GM21390 (cell line): ENCODE measurements at regions not wholly inside any gene's neighbourhood (a gene's known extent, or its start where the extent isn't known, plus 50 kb on each side); places are given as distances from the start of the nearest gene placed in this dataset.
A peak's percentile ranks its signal among the peaks of the same experiment; 100 is the strongest.

Source experiments
- ATAC-seq: cut with Tn5 transposase; IDR thresholded peaks from one replicate; pipeline ENCODE4 v1.9.1; 2021; ENCODE audit not compliant: unreplicated experiment

- no peak for ATAC-seq
Observed at GRCh38 chr11:109735128-109735527, 313.1 kb downstream of the C11orf87 start.

- ATAC-seq, result no peak
Observed at GRCh38 chr11:109739379-109739778, 317.4 kb downstream of the C11orf87 start.

DNA sequence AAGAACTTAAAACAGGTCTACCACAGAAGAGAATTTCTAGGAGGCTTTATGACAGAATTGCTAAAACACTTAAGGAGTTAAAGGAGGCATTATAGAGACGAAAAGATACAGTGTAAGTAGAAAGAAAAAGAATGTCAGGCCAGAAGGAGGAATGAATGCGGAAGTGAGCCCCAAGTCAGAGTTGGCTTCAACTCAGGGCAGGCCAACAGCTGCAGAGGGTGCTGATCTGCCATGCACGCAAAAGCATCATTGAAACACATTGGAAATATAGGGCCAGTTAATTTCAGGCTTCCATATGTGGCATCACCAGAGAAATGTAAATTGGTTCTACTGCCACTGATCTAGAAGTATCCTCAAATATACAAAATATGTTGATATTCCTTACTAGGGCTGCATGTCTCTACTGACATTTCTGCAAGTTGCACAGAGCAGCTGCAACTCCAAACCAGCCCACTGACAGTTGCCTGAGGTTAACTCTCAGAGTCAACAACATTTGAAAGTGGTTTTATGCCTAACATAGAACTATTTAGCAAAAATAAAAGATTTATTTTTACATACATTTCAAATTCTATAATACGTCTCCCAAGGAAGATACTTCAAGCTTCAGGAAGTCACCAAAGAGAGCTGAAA, 324.1 kb downstream of the C11orf87 start:
- ATAC-seq, result no peak

- no peak for ATAC-seq
Observed at GRCh38 chr11:109747839-109748238, 325.8 kb downstream of the C11orf87 start.

GRCh38 chr11:109749476-109749875, 327.5 kb downstream of the C11orf87 start:
- ATAC-seq, result no peak

GRCh38 chr11:109750964-109751363, 329.0 kb downstream of the C11orf87 start:
- no peak for ATAC-seq

- ATAC-seq, result no peak
Observed at GRCh38 chr11:109752212-109752825, 330.3 kb downstream of the C11orf87 start.

DNA sequence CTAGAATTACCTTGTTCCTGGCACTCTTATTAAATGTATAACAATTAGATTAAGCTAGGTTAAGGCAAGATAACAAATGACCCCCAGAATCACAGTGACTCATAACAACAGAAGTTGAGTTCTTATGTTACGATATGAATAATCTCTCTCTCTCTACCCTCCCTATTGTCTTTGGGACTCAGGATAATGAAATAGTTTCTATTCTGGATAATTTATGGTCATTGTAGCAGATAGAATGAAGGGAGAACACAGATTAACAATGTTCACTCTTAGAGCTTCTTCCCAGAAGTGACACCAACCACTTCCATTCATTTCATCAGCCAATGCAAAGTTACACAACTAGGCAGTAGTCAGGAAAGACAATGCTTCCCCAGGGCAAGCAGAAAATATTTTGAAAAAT, 334.5 kb downstream of the C11orf87 start:
- no peak for ATAC-seq

DNA sequence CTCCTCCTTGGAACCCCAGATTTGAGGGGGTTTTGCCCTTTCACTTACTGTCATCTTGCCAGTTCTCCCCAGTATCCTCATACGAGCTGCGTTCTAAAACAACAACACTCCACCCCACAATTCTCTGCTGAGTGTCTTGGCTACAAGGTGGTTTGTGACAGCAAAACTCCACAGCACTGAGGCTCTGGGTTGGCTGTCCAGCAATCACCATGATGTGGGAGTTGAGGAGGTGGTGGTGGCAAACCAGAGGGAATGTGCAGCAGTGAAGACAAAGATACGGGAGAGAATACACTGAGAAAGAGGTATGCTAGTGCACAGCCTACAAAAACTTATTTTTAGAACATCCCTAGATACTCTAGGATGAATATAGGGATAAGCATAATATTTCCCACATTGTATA, 335.0 kb downstream of the C11orf87 start:
- no peak for ATAC-seq

DNA sequence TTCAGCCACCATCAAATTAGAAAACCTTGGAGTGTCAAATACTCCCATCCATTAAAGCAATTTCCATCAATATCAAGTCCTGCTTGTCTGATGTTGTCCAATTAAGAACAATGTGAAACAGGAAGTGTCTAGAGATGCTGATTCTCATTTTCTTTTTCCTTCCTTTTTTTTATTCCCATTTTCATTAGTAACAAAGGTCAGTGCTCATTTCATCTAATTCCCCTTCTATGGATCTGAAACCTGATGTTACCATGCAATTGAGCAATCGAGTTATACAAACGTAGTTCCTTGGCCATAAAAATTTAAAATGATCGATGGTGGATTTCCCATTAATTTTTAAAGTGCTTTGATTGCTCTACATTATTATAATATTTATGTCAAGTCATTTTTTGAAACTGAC, 330.6 kb upstream of the ZC3H12C start:
- no peak for ATAC-seq

- ATAC-seq, result no peak
Observed at GRCh38 chr11:109765709-109766311, 327.4 kb upstream of the ZC3H12C start.

DNA sequence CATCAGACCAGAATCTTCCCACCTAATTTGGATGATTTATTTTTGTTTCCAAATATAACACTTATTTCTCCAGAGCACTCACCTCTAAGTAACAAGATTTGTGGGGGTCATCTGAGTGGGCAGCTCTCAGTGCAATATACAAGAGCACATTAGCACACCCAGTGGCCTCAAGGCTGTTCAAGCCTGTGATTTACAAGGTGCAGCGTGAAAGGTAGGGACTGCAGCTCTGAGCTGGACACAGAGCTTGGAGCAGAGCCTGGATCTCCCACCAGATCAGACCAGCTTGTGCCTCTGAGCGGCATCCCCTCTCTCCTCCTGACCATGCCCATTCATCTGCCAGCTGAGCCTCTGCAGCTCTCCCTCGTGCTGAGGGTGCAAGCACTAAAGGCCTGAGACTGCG, 323.3 kb upstream of the ZC3H12C start:
- ATAC-seq, result no peak

DNA sequence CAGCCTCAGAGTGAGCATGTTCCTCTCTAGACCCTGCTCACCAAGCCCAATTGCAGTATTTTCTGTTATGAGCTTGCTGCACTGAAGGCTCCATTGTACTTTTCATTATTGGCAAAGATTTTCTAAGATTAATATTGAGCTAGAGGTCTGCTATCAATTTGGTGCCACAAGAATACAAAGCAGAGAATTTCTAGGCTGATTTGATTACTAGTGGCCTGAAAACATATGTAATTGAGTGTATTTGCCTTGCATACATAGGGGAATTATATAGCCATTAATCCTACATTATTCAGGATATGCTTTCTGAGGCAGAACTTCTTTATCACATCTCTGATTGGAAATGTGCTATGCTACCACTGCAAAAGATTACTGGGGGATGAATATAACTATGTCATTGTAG, 322.9 kb upstream of the ZC3H12C start:
- ATAC-seq, result no peak

- ATAC-seq, result no peak
Observed at GRCh38 chr11:109772892-109773291, 320.3 kb upstream of the ZC3H12C start.

- no peak for ATAC-seq
Observed at GRCh38 chr11:109775686-109776085, 317.5 kb upstream of the ZC3H12C start.

DNA sequence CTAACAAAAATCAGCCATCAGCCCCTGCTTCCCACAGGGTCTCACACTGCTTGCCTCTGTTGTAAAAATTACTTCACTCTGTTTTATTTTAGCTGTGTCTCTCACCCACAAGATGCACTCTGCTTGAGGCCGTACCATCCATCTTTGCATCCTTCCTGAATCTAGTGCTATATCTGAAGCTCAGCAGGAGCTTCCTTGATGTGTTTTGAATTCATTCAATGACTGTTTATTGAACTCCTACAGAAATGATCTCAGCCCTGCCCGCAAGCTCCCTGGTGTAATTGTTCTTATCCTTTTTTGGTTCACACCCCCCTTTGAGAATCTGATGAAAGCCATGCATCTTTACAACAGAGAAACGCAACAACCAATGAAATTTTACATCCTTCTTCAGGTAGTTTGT, 310.2 kb upstream of the ZC3H12C start:
- ATAC-seq, result no peak

GRCh38 chr11:109783840-109784239, 309.4 kb upstream of the ZC3H12C start:
- peak; percentile 90 for ATAC-seq

GRCh38 chr11:109784536-109784935, 308.7 kb upstream of the ZC3H12C start:
- ATAC-seq, result no peak

DNA sequence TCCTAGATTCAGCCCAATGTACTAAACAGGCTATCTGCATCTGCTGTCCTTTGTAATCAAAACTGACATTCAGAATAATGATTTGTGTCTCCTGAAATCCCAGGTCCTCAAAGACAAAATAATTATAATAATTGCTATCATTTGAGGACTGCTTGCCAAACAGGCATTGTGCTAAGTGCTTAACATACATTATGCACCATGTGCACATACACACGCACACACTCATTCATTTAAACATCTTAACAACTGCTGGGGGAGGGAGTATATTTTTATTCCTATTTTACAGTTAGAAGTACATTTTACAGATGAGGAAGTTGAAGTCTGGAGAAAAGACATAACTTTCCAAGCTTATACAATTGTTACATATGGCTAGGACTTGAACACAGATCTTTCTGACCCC, 308.0 kb upstream of the ZC3H12C start:
- ATAC-seq, result no peak

GRCh38 chr11:109785714-109786113, 307.5 kb upstream of the ZC3H12C start:
- no peak for ATAC-seq

GRCh38 chr11:109788948-109789490, 304.2 kb upstream of the ZC3H12C start:
- ATAC-seq, result no peak

GRCh38 chr11:109789901-109790300, 303.3 kb upstream of the ZC3H12C start:
- ATAC-seq, result no peak
